Spinal cord (tissue), 9 donors: ENCODE measurements at regions not wholly inside any gene's neighbourhood (a gene's known extent, or its start where the extent isn't known, plus 50 kb on each side); places are given as distances from the start of the nearest gene placed in this dataset.

Experiments used
- DNase-seq, 6 donors: peaks; one replicate each; pipeline versions ENCODE4 v3.0.0 to v3.0.0-alpha.2; 2013 to 2015; ENCODE audit warnings: low spot score in 6 of 6, low read depth in 4 of 6
- H3K27ac ChIP-seq: one replicate; pipeline ENCODE4 v1.5.1; 2013; ENCODE audit warnings: low read depth, low read length, control low read depth
- H3K27me3 ChIP-seq: one replicate; pipeline ENCODE4 v1.6.1; 2013; ENCODE audit warnings: low read length; ENCODE audit not compliant: control insufficient read depth, insufficient read depth
- H3K36me3 ChIP-seq: one replicate; pipeline ENCODE4 v1.6.1; 2013; ENCODE audit warnings: low read length; ENCODE audit not compliant: control insufficient read depth, insufficient read depth
- H3K4me1 ChIP-seq: one replicate; pipeline ENCODE4 v1.6.1; 2013; ENCODE audit warnings: low read length; ENCODE audit not compliant: control insufficient read depth, insufficient read depth
- H3K4me3 ChIP-seq: one replicate; pipeline ENCODE4 v1.5.1; 2013; ENCODE audit warnings: low read depth, low read length, control low read depth
- H3K9me3 ChIP-seq: one replicate; pipeline ENCODE4 v1.6.1; 2013; ENCODE audit warnings: low read length; ENCODE audit not compliant: control insufficient read depth, insufficient read depth
- WGBS: methylation state at CpG from one replicate; pipeline ENCODE4 v1.1.5; 2013; ENCODE audit warnings: missing lambda C conversion rate; ENCODE audit not compliant: insufficient coverage; 5-methylcytosine and 5-hydroxymethylcytosine counted together
- donor health status: healthy.

GRCh38 chr9:28001096-28001495, 427.8 kb upstream of the C9orf72 start:
- H3K9me3 ChIP-seq, result no peaks in the 10 kb centered on the region
- WGBS, result 30% methylated on average over 1 of the region's 1 CpG
- no peaks in the 10 kb centered on the region for H3K27me3 ChIP-seq
- no peaks in the 10 kb centered on the region for H3K4me1 ChIP-seq
- H3K4me3 ChIP-seq, result no peak overlapping the region
- H3K27ac ChIP-seq, result no peak overlapping the region
- no peaks in the 10 kb centered on the region for H3K36me3 ChIP-seq
- no peak for DNase-seq

GRCh38 chr9:28004900-28005299, 431.6 kb upstream of the C9orf72 start:
- no peak overlapping the region for H3K27ac ChIP-seq
- no peak overlapping the region for H3K4me3 ChIP-seq
- no peaks in the 10 kb centered on the region for H3K4me1 ChIP-seq
- no CpG with 5 or more reads among the region's 4 CpGs for whole genome bisulfite sequencing
- no peak for DNase-seq
- no peaks in the 10 kb centered on the region for H3K9me3 ChIP-seq
- H3K27me3 ChIP-seq, result no peaks in the 10 kb centered on the region
- H3K36me3 ChIP-seq, result no peaks in the 10 kb centered on the region

GRCh38 chr9:28005779-28006178, 432.5 kb upstream of the C9orf72 start:
- no peaks in the 10 kb centered on the region for H3K9me3 ChIP-seq
- WGBS, result no CpG with 5 or more reads among the region's 1 CpG
- no peak overlapping the region for H3K27ac ChIP-seq
- H3K27me3 ChIP-seq, result no peaks in the 10 kb centered on the region
- no peak overlapping the region for H3K4me3 ChIP-seq
- no peak for DNase-seq
- H3K4me1 ChIP-seq, result no peaks in the 10 kb centered on the region
- H3K36me3 ChIP-seq, result no peaks in the 10 kb centered on the region

GRCh38 chr9:28007097-28007817, 434.0 kb upstream of the C9orf72 start:
- Histone ChIP-seq H3K27ac (no peak overlapping the region), H3K4me3 (no peak overlapping the region), H3K36me3 (no peaks in the 10 kb centered on the region), H3K4me1 (no peaks in the 10 kb centered on the region), H3K9me3 (no peaks in the 10 kb centered on the region), H3K27me3 (no peaks in the 10 kb centered on the region)
- DNase-seq, result no peak
- no CpG with 5 or more reads among the region's 7 CpGs for WGBS

GRCh38 chr9:28014212-28014611, 440.9 kb upstream of the C9orf72 start:
- no peak overlapping the region for H3K27ac ChIP-seq
- H3K9me3 ChIP-seq, result no peaks in the 10 kb centered on the region
- no peaks in the 10 kb centered on the region for H3K4me1 ChIP-seq
- peak in 1 of 6 donors; percentile 62 for DNase-seq
- H3K27me3 ChIP-seq, result no peaks in the 10 kb centered on the region
- no peaks in the 10 kb centered on the region for H3K36me3 ChIP-seq
- H3K4me3 ChIP-seq, result no peak overlapping the region

- Histone ChIP-seq H3K27me3 (no peaks in the 10 kb centered on the region), H3K9me3 (no peaks in the 10 kb centered on the region), H3K27ac (no peak overlapping the region), H3K4me3 (no peak overlapping the region), H3K36me3 (no peaks in the 10 kb centered on the region), H3K4me1 (peaks cover 4% of the 10 kb centered on the region)
- WGBS, result 2% methylated on average over 4 of the region's 6 CpGs
- DNase-seq, result peak in 4 of 6 donors; percentile 25 to 92 (median 58)
Measured at GRCh38 chr9:28024676-28025075, 451.4 kb upstream of the C9orf72 start.

- peak in 3 of 6 donors; percentile 12 to 71 (median 39) for DNase-seq
- Histone ChIP-seq H3K36me3 (no peaks in the 10 kb centered on the region), H3K9me3 (no peaks in the 10 kb centered on the region), H3K27ac (no peak overlapping the region), H3K27me3 (no peaks in the 10 kb centered on the region), H3K4me3 (no peak overlapping the region), H3K4me1 (peaks cover 4% of the 10 kb centered on the region)
- WGBS, result 10% methylated on average over 2 of the region's 2 CpGs
Measured at GRCh38 chr9:28025186-28025585, 451.9 kb upstream of the C9orf72 start.

- no peaks in the 10 kb centered on the region for H3K36me3 ChIP-seq
- no peaks in the 10 kb centered on the region for H3K9me3 ChIP-seq
- peaks cover 4% of the 10 kb centered on the region for H3K4me1 ChIP-seq
- H3K27ac ChIP-seq, result no peak overlapping the region
- WGBS, result 100% methylated on average over 2 of the region's 5 CpGs
- DNase-seq, result peak in 1 of 6 donors; percentile 63
- no peaks in the 10 kb centered on the region for H3K27me3 ChIP-seq
- no peak overlapping the region for H3K4me3 ChIP-seq
Measured at GRCh38 chr9:28031521-28032267, 458.4 kb upstream of the C9orf72 start.

- Histone ChIP-seq H3K4me1 (peaks cover 4% of the 10 kb centered on the region), H3K36me3 (no peaks in the 10 kb centered on the region), H3K4me3 (no peak overlapping the region), H3K9me3 (no peaks in the 10 kb centered on the region), H3K27me3 (no peaks in the 10 kb centered on the region), H3K27ac (no peak overlapping the region)
- 58% methylated on average over 2 of the region's 2 CpGs for WGBS
- peak in 1 of 6 donors; percentile 35 for DNase-seq
Measured at GRCh38 chr9:28032268-28032590, 458.9 kb upstream of the C9orf72 start.

GRCh38 chr9:28034242-28034641, 461.0 kb upstream of the C9orf72 start:
- DNase-seq, result peak in 2 of 6 donors; percentile 29 to 32
- Histone ChIP-seq H3K9me3 (no peaks in the 10 kb centered on the region), H3K36me3 (no peaks in the 10 kb centered on the region), H3K27me3 (no peaks in the 10 kb centered on the region), H3K4me1 (peaks cover 4% of the 10 kb centered on the region), H3K4me3 (no peak overlapping the region), H3K27ac (no peak overlapping the region)
- 0% methylated on average over 1 of the region's 6 CpGs for WGBS
